IMR-90 (cell line): ENCODE measurements at regions not wholly inside any gene's neighbourhood (a gene's known extent, or its start where the extent isn't known, plus 50 kb on each side); places are given as distances from the start of the nearest gene placed in this dataset.
"Not testable (repeated sequence)": the region's sequence is repeated elsewhere in the genome, so short reads cannot be mapped to it uniquely, and the experiment has no call there.

ENCODE experiments used
- BHLHE40 ChIP-seq: fragments of 150-350 bp; IDR thresholded peaks from 2 replicates; pipeline ENCODE4 v1.6.1; 2016; ENCODE audit warnings: mild to moderate bottlenecking, low read depth, low read length
- CTCF ChIP-seq: conservative IDR thresholded peaks from 2 replicates; pipeline ENCODE4 v1.5.1; 2012; ENCODE audit warnings: mild to moderate bottlenecking, low read depth, low read length, improper control_type of control experiment
- MAFK ChIP-seq: IDR thresholded peaks from 2 replicates; pipeline ENCODE4 v1.6.1; 2012; ENCODE audit warnings: low read depth, low read length, improper control_type of control experiment
- POLR2A ChIP-seq: IDR thresholded peaks from 2 replicates; pipeline ENCODE4 v1.6.1; 2012; ENCODE audit warnings: mild to moderate bottlenecking, low read depth, low read length
- RCOR1 ChIP-seq: IDR thresholded peaks from 2 replicates; pipeline ENCODE4 v1.6.1; 2012; ENCODE audit warnings: mild to moderate bottlenecking, low read length, improper control_type of control experiment; ENCODE audit not compliant: insufficient replicate concordance

GRCh38 chr12:31184667-31185066, 111.0 kb downstream of the DDX11 start:
- not testable (repeated sequence) for TF ChIP-seq POLR2A, MAFK, CTCF, RCOR1, BHLHE40
